Medulla oblongata (tissue), 1 donor: ENCODE measurements at regions not wholly inside any gene's neighbourhood (a gene's known extent, or its start where the extent isn't known, plus 50 kb on each side); places are given as distances from the start of the nearest gene placed in this dataset.

Experiments used
- DNase-seq: peaks from one replicate; pipeline ENCODE4 v3.0.0-alpha.2; 2015; ENCODE audit errors: extremely low spot score

- DNase-seq, result no peak
Observed at GRCh38 chr14:29109589-29109988, 343.0 kb downstream of the FOXG1 start.

- no peak for DNase-seq
Observed at GRCh38 chr14:29111554-29111953, 345.0 kb downstream of the FOXG1 start.

- no peak for DNase-seq
Observed at GRCh38 chr14:29123017-29123416, 356.4 kb downstream of the FOXG1 start.

GRCh38 chr14:29126361-29126760 is 359.8 kb downstream of the FOXG1 start:
- DNase-seq, result no peak

- DNase-seq, result no peak
Observed at GRCh38 chr14:29126865-29127264, 360.3 kb downstream of the FOXG1 start.

- no peak for DNase-seq
Observed at GRCh38 chr14:29140016-29140415, 373.4 kb downstream of the FOXG1 start.

GRCh38 chr14:29144621-29145020 is 378.0 kb downstream of the FOXG1 start:
- DNase-seq, result no peak

- no peak for DNase-seq
Observed at GRCh38 chr14:29148221-29148620, 381.6 kb downstream of the FOXG1 start.

- DNase-seq, result no peak
Observed at GRCh38 chr14:29149798-29150197, 383.2 kb downstream of the FOXG1 start.

- no peak for DNase-seq
Observed at GRCh38 chr14:29150659-29151058, 384.1 kb downstream of the FOXG1 start.

GRCh38 chr14:29156096-29156495 is 389.5 kb downstream of the FOXG1 start:
- DNase-seq, result no peak

- no peak for DNase-seq
Observed at GRCh38 chr14:29161593-29161992, 395.0 kb downstream of the FOXG1 start.

GRCh38 chr14:29163109-29163508 is 396.5 kb downstream of the FOXG1 start:
- DNase-seq, result no peak

- no peak for DNase-seq
Observed at GRCh38 chr14:29165431-29165830, 398.8 kb downstream of the FOXG1 start.

GRCh38 chr14:29166507-29166906 is 399.9 kb downstream of the FOXG1 start:
- no peak for DNase-seq

GRCh38 chr14:29168149-29168548 is 401.6 kb downstream of the FOXG1 start:
- no peak for DNase-seq

- DNase-seq, result no peak
Observed at GRCh38 chr14:29169408-29169807, 402.8 kb downstream of the FOXG1 start.

GRCh38 chr14:29175706-29176105 is 409.1 kb downstream of the FOXG1 start:
- no peak for DNase-seq

- DNase-seq, result no peak
Observed at GRCh38 chr14:29176876-29177275, 410.3 kb downstream of the FOXG1 start.

GRCh38 chr14:29178971-29179370 is 412.4 kb downstream of the FOXG1 start:
- DNase-seq, result no peak

- no peak for DNase-seq
Observed at GRCh38 chr14:29191092-29191491, 424.5 kb downstream of the FOXG1 start.

- DNase-seq, result no peak
Observed at GRCh38 chr14:29197557-29197956, 431.0 kb downstream of the FOXG1 start.

- no peak for DNase-seq
Observed at GRCh38 chr14:29205658-29206057, 439.1 kb downstream of the FOXG1 start.

GRCh38 chr14:29215853-29216252 is 449.3 kb downstream of the FOXG1 start:
- DNase-seq, result no peak
